Gastroesophageal sphincter (tissue), 4 donors: ENCODE measurements at regions not wholly inside any gene's neighbourhood (a gene's known extent, or its start where the extent isn't known, plus 50 kb on each side); places are given as distances from the start of the nearest gene placed in this dataset.
"Not testable (repeated sequence)": the region's sequence is repeated elsewhere in the genome, so short reads cannot be mapped to it uniquely, and the experiment has no call there.

Experiments used
- ATAC-seq: fragments of 150-250 bp; one replicate; pipeline ENCODE4 v1.9.1; 2016; ENCODE audit warnings: mild to moderate bottlenecking, moderate library complexity
- H3K27ac ChIP-seq, 4 donors: fragments of 200-600 bp; sonication (generic) in 3 of 4; 1 replicate in 3 of 4; 2 replicates in 1 of 4; pipeline ENCODE4 v1.5.1; 2016 to 2019
- H3K27me3 ChIP-seq: fragments of 200-600 bp; sonication (generic); one replicate; pipeline ENCODE4 v1.5.1; 2019
- H3K36me3 ChIP-seq, 2 donors: fragments of 200-600 bp; sonication (generic); one replicate each; pipeline ENCODE4 v1.5.1; 2019; ENCODE audit warnings: control low read depth in 1 of 2
- H3K4me1 ChIP-seq, 3 donors: fragments of 200-600 bp; sonication (generic); 1 replicate in 2 of 3; 2 replicates in 1 of 3; pipeline ENCODE4 v1.5.1; 2016 to 2019; ENCODE audit warnings: control low read depth in 2 of 3
- H3K4me3 ChIP-seq, 2 donors: fragments of 200-600 bp; sonication (generic); one replicate each; pipeline ENCODE4 v1.5.1; 2019; ENCODE audit warnings: mild to moderate bottlenecking in 1 of 2, moderate library complexity in 1 of 2
- H3K9me3 ChIP-seq, 3 donors: fragments of 200-600 bp; sonication (generic); one replicate each; pipeline ENCODE4 v1.5.1; 2017 to 2019; ENCODE audit warnings: control low read depth in 2 of 3
- EP300 ChIP-seq: sonication (generic); formaldehyde crosslinking; IDR thresholded peaks from one replicate; pipeline ENCODE4 v1.6.1; 2017; ENCODE audit warnings: antibody characterized with exemption, mild to moderate bottlenecking
- POLR2A ChIP-seq, 2 donors: fragments of 450-650 bp; IDR thresholded peaks; one replicate each; pipeline ENCODE4 v1.6.1; 2017; ENCODE audit warnings: antibody characterized with exemption in 2 of 2, mild to moderate bottlenecking in 2 of 2, moderate library complexity in 1 of 2
- POLR2AphosphoS5 ChIP-seq: sonication (generic); formaldehyde crosslinking; IDR thresholded peaks from one replicate; pipeline ENCODE4 v1.6.1; 2017; ENCODE audit warnings: antibody characterized with exemption
- WGBS, 2 donors: methylation state at CpG; one replicate each; pipeline ENCODE4 v1.1.5; 2018; ENCODE audit warnings: low coverage in 1 of 2; 5-methylcytosine and 5-hydroxymethylcytosine counted together
- TF ChIP-seq, protein P1 (sequence below), 4 experiments: fragments of 200-600 bp in 2 of 4; fragments of 450-650 bp in 2 of 4; sonication (generic) in 1 of 4; IDR thresholded peaks; one replicate each; pipeline ENCODE4 v1.5.1; 2017 to 2019; ENCODE audit warnings: antibody characterized with exemption in 4 of 4, mild to moderate bottlenecking in 2 of 4, moderate library complexity in 2 of 4

DNA sequence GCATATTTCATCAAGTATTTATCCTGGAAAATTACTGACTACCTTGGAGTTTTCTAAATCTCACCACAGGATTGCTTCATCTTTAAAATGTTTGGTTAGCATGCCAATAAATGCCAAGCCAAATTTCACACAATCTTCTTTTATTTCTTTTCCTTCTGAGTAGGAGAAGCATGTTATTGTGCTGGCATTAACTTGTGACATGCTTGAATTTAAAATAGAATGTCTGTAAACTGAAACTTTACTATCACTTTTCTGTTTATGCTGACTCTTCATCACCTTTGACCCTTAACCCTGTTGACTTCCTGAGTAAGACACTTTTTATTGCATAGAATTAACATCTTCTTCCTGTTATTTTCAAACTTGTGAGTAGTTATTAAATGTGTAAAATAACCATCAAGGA lies 56.2 kb upstream of the LRRTM4 start:
- Histone ChIP-seq H3K27me3 (no peaks in the 10 kb centered on the region), H3K36me3 (no peaks in the 10 kb centered on the region), H3K4me3 (no peak overlapping the region), H3K9me3 (no peaks in the 10 kb centered on the region), H3K4me1 (no peaks in the 10 kb centered on the region), H3K27ac (no peak overlapping the region)
- no peak for ATAC-seq
- TF ChIP-seq EP300 (no peak), POLR2AphosphoS5 (no peak), POLR2A (IDR thresholded peaks at IDR 0.05) (no peak)
- TF ChIP-seq, protein P1, sequence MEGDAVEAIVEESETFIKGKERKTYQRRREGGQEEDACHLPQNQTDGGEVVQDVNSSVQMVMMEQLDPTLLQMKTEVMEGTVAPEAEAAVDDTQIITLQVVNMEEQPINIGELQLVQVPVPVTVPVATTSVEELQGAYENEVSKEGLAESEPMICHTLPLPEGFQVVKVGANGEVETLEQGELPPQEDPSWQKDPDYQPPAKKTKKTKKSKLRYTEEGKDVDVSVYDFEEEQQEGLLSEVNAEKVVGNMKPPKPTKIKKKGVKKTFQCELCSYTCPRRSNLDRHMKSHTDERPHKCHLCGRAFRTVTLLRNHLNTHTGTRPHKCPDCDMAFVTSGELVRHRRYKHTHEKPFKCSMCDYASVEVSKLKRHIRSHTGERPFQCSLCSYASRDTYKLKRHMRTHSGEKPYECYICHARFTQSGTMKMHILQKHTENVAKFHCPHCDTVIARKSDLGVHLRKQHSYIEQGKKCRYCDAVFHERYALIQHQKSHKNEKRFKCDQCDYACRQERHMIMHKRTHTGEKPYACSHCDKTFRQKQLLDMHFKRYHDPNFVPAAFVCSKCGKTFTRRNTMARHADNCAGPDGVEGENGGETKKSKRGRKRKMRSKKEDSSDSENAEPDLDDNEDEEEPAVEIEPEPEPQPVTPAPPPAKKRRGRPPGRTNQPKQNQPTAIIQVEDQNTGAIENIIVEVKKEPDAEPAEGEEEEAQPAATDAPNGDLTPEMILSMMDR (IDR thresholded peaks at IDR 0.05) = no peak

DNA sequence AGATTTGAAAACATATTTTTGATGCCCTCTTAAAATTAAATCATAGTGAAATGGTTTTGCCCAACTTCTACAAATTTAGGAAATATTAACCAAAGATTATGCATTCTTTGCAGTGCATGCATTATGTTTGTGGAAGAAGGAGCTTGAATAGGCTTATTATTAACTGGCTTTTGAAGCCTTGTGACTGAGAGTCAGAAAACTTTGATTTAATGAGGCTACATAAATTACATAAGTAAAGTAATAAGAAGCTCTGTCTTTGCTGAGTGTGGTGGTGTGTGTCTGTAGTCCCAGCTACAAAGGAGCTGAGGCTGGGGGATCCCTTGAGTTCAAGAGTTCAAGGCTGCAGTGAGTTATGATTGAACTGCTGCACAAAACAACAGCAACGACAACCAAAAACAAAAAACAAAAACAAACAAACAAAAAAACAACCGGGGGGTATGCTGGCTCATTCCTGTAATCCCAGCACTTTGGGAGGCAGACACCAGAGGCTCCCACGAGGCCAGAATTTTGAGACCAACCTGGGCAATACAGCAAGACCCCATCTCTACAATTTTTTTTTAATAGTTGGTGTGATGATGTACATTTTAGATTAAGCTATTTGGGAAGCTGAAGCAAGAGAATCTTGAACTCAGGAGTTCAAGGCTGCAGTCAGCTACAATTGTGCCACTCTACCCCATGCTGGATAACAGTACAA lies 57.0 kb upstream of the LRRTM4 start:
- Histone ChIP-seq H3K9me3 (no peaks in the 10 kb centered on the region), H3K4me3 (no peak overlapping the region), H3K36me3 (no peaks in the 10 kb centered on the region), H3K27me3 (no peaks in the 10 kb centered on the region), H3K27ac (no peak overlapping the region), H3K4me1 (no peaks in the 10 kb centered on the region)
- TF ChIP-seq EP300 (no peak), POLR2AphosphoS5 (no peak), POLR2A (IDR thresholded peaks at IDR 0.05) (no peak)
- TF ChIP-seq, protein P1 (IDR thresholded peaks at IDR 0.05) = no peak
- 72 to 76% methylated on average over 2 to 3 of the region's 3 CpGs for WGBS, 2 donors
- ATAC-seq = no peak

DNA sequence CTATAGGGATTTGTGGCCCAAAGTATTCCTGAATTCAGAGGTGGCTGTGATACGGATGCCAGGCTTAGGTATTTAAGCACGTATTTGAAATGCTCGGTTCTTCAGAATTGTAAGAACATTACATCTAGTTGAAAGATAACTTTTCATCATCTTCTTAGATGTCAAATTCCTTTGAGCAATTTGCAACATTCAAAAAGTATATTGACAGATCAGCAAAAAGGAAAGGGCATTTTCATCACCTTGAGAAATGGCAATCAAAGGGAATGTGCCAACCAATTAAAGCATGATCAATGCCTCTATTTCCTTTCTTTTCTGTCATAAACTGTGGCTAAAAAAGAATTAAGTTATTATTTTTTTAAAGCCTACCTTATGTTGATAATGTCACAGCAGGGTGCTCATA lies 66.3 kb upstream of the LRRTM4 start:
- Histone ChIP-seq H3K36me3 (no peaks in the 10 kb centered on the region), H3K27ac (no peak overlapping the region), H3K9me3 (peaks cover 0 to 6% (median 0%) of the 10 kb centered on the region in 3 donors), H3K27me3 (no peaks in the 10 kb centered on the region), H3K4me3 (no peak overlapping the region), H3K4me1 (no peaks in the 10 kb centered on the region)
- TF ChIP-seq POLR2A (IDR thresholded peaks at IDR 0.05) (no peak), EP300 (no peak), POLR2AphosphoS5 (no peak)
- TF ChIP-seq, protein P1 (IDR thresholded peaks at IDR 0.05) = no peak
- 94 to 96% methylated on average over 3 of the region's 3 CpGs for WGBS, 2 donors
- ATAC-seq = no peak

DNA sequence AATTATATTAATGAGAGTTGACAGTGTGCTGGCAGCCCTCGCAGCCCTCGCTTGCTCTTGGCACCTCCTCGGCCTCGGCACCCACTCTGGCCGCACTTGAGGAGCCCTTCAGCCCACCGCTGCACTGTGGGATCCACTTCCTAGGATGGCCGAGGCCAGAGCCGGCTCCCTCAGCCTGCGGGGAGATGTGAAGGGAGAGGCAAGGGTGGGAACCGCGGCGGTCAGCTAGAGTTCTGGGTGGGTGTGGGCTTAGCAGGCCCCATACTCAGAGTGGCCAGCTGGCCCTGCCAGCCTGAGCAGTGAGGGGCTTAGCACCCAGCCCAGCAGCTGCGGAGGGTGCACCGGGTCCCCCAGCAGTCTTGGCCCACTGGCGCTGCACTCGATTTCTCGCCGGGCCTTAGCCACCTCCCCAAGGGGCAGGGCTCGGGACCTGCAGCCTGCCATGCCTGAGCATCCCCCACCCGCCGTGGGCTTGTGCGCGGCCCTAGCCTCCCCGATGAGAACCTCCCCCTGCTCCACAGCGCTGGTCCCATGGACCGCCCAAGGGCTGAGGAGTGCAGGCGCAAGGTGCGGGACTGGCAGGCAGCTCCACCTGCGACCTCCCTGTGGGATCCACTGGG lies 68.2 kb upstream of the LRRTM4 start:
- 90 to 94% methylated on average over 2 to 9 of the region's 29 CpGs for WGBS, 2 donors
- Histone ChIP-seq H3K4me1 (no peaks in the 10 kb centered on the region), H3K27me3 (no peaks in the 10 kb centered on the region), H3K9me3 (peaks cover 0 to 6% (median 0%) of the 10 kb centered on the region in 3 donors), H3K4me3 (no peak overlapping the region), H3K27ac (no peak overlapping the region), H3K36me3 (no peaks in the 10 kb centered on the region)
- no peak for ATAC-seq
- TF ChIP-seq POLR2AphosphoS5 (no peak), POLR2A (IDR thresholded peaks at IDR 0.05) (no peak), EP300 (no peak)
- TF ChIP-seq, protein P1 (IDR thresholded peaks at IDR 0.05) = no peak

DNA sequence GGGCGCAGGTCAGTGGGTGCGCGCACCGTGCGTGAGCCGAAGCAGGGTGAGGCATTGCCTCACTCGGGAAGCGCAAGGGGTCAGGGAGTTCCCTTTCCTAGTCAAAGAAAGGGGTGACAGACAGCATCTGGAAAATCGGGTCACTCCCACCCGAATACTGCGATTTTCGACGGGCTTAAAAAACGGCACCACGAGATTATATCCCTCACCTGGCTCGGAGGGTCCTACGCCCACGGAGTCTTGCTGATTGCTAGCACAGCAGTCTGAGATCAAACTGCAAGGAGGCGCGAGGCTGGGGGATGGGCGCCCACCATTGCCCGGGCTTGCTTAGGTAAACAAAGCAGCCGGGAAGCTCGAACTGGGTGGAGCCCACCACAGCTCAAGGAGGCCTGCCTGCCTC lies 70.8 kb upstream of the LRRTM4 start:
- not testable (repeated sequence) for H3K4me1 ChIP-seq, H3K36me3 ChIP-seq, H3K9me3 ChIP-seq, H3K4me3 ChIP-seq, H3K27ac ChIP-seq, H3K27me3 ChIP-seq, ATAC-seq
- WGBS, 2 donors = 90% methylated on average over 4 of the region's 24 CpGs; no CpG with 5 or more reads in 1 of the 2 donors
